Aorta (tissue), 5 donors: ENCODE measurements at regions not wholly inside any gene's neighbourhood (a gene's known extent, or its start where the extent isn't known, plus 50 kb on each side); places are given as distances from the start of the nearest gene placed in this dataset.
"Not testable (repeated sequence)": the region's sequence is repeated elsewhere in the genome, so short reads cannot be mapped to it uniquely, and the experiment has no call there.

ENCODE experiments used
- ATAC-seq: fragments of 200-7000 bp; cut with Tn5 transposase; one replicate; pipeline ENCODE4 v1.9.1; 2022; ENCODE audit warnings: moderate library complexity; ENCODE audit not compliant: low FRiP score
- DNase-seq, 2 donors: peaks; one replicate each; pipeline ENCODE4 v3.0.0-alpha.2; 2020
- H3K27ac ChIP-seq, 2 donors: one replicate each; pipeline ENCODE4 v1.5.1; 2013; ENCODE audit warnings: low read length in 2 of 2, mild to moderate bottlenecking in 2 of 2, moderate library complexity in 2 of 2, control low read depth in 1 of 2, inconsistent platforms in 1 of 2, low read depth in 1 of 2
- H3K27me3 ChIP-seq, 2 donors: one replicate each; pipeline ENCODE4 v1.6.1; 2013; ENCODE audit warnings: control low read depth in 1 of 2, low read length in 1 of 2, mild to moderate bottlenecking in 1 of 2, moderate library complexity in 1 of 2; ENCODE audit not compliant: insufficient read depth in 2 of 2, control insufficient read depth in 1 of 2
- H3K36me3 ChIP-seq, 2 donors: one replicate each; pipeline ENCODE4 v1.6.1; 2013; ENCODE audit warnings: control low read depth in 1 of 2, low read length in 1 of 2, mild to moderate bottlenecking in 1 of 2; ENCODE audit not compliant: insufficient read depth in 2 of 2, control insufficient read depth in 1 of 2
- H3K4me1 ChIP-seq, 2 donors: one replicate each; pipeline ENCODE4 v1.6.1; 2013; ENCODE audit warnings: low read length in 2 of 2, control low read depth in 1 of 2, mild to moderate bottlenecking in 1 of 2, moderate library complexity in 1 of 2; ENCODE audit not compliant: insufficient read depth in 2 of 2, control insufficient read depth in 1 of 2
- H3K4me3 ChIP-seq, 2 donors: one replicate each; pipeline ENCODE4 v1.5.1; 2013; ENCODE audit warnings: low read length in 2 of 2, control low read depth in 1 of 2, mild to moderate bottlenecking in 1 of 2
- H3K9me3 ChIP-seq: one replicate; pipeline ENCODE4 v1.6.1; 2013; ENCODE audit warnings: mild to moderate bottlenecking, low read length; ENCODE audit not compliant: control insufficient read depth
- WGBS, 2 donors: extraction: QIAGEN DNeasy Blood & Tissue Kit; methylation state at CpG; one replicate each; pipeline ENCODE4 v1.1.7; 2013; 5-methylcytosine and 5-hydroxymethylcytosine counted together
- intact Hi-C, 2 donors: fragments of 100-400 bp; cut with DNase I; formaldehyde crosslinking; loops; one replicate each; pipeline versions ENCODE4 v1.14.2 to v1.15.0; 2022
- donor health status: healthy with polysubstance abuse.
- donor health status: Bipolar disorder and iron deficiency.
- donor health status: DM: no; HTN: no; CAD: no.
- donor health status: DM: no; HTN: no; CAD: no.
- donor health status: DM: yes; HTN: yes; CAD: no.

- WGBS, 2 donors, result 56 to 57% methylated on average over 12 of the region's 12 CpGs
- H3K4me1 ChIP-seq, result peaks cover 0 to 2% of the 10 kb centered on the region in 2 donors
- no peaks in the 10 kb centered on the region for H3K9me3 ChIP-seq
- no peaks in the 10 kb centered on the region for H3K36me3 ChIP-seq
- ATAC-seq (peak; percentile 82), DNase-seq (no peak)
- H3K4me3 ChIP-seq, result no peak overlapping the region
- no peak overlapping the region for H3K27ac ChIP-seq
- intact Hi-C loops, result loop anchor here in 1 of 2 donors (5.0 kb wide), 1 partner anchor 230 kb away; no protein-coding TSS in a partner anchor
- H3K27me3 ChIP-seq, result no peaks in the 10 kb centered on the region
Observed at GRCh38 chr15:92797168-92798052, 102.7 kb upstream of the CHD2 start.

- ATAC-seq (no peak), DNase-seq (no peak)
- Histone ChIP-seq H3K9me3 (no peaks in the 10 kb centered on the region), H3K36me3 (no peaks in the 10 kb centered on the region), H3K27ac (no peak overlapping the region), H3K27me3 (no peaks in the 10 kb centered on the region), H3K4me1 (peaks cover 0 to 2% of the 10 kb centered on the region in 2 donors), H3K4me3 (no peak overlapping the region)
- WGBS, 2 donors, result 96 to 99% methylated on average over 2 of the region's 2 CpGs
- intact Hi-C loops, result loop anchor here (5.0 kb wide), 2 partner anchors 117 to 272 kb away; no protein-coding TSS in a partner anchor
Observed at GRCh38 chr15:92800013-92800412, 100.1 kb upstream of the CHD2 start.

- not testable (repeated sequence) for H3K4me1 ChIP-seq, H3K36me3 ChIP-seq, H3K9me3 ChIP-seq, DNase-seq, H3K4me3 ChIP-seq, H3K27me3 ChIP-seq, H3K27ac ChIP-seq, ATAC-seq
- intact Hi-C loops, result loop anchor here (5.0 kb wide), 2 partner anchors 117 to 272 kb away; no protein-coding TSS in a partner anchor
- WGBS, 2 donors, result 98% methylated on average over 12 of the region's 12 CpGs
Observed at GRCh38 chr15:92800416-92801055, 99.6 kb upstream of the CHD2 start.

- not testable (repeated sequence) for H3K9me3 ChIP-seq, H3K4me3 ChIP-seq, ATAC-seq, H3K27me3 ChIP-seq, H3K4me1 ChIP-seq, H3K36me3 ChIP-seq
- intact Hi-C loops, result loop anchor here (5.0 kb wide), 2 partner anchors 116 to 271 kb away; no protein-coding TSS in a partner anchor
- peak overlapping the region; percentile 3 to 92 for H3K27ac ChIP-seq
- whole genome bisulfite sequencing, 2 donors, result 92 to 95% methylated on average over 13 of the region's 13 CpGs
- peak in 1 of 2 donors; percentile 58 for DNase-seq
Observed at GRCh38 chr15:92801056-92801773, 98.9 kb upstream of the CHD2 start.

GRCh38 chr15:92801774-92802464 is 98.2 kb upstream of the CHD2 start:
- WGBS, 2 donors, result 44 to 45% methylated on average over 5 of the region's 5 CpGs
- Histone ChIP-seq H3K9me3 (no peaks in the 10 kb centered on the region), H3K4me3 (no peak overlapping the region), H3K36me3 (no peaks in the 10 kb centered on the region), H3K27ac (peak overlapping the region; percentile 3 to 97), H3K4me1 (peaks cover 0 to 2% of the 10 kb centered on the region in 2 donors), H3K27me3 (no peaks in the 10 kb centered on the region)
- peak; percentile 83 to 91 for DNase-seq
- ATAC-seq, result peak; percentile 58
- intact Hi-C loops, result loop anchor here (5.0 kb wide), 2 partner anchors 115 to 270 kb away; no protein-coding TSS in a partner anchor

- intact Hi-C loops, result loop anchor here (5.0 kb wide), 2 partner anchors 114 to 269 kb away; no protein-coding TSS in a partner anchor
- WGBS, 2 donors, result 50 to 69% methylated on average over 1 of the region's 1 CpG
- H3K4me1 ChIP-seq, result peaks cover 0 to 2% of the 10 kb centered on the region in 2 donors
Observed at GRCh38 chr15:92803536-92803851, 96.6 kb upstream of the CHD2 start.

GRCh38 chr15:92803852-92804609 is 96.1 kb upstream of the CHD2 start:
- peak; percentile 81 for ATAC-seq
- WGBS, 2 donors, result 22 to 25% methylated on average over 5 of the region's 5 CpGs

More at GRCh38 chr15:92803536-92803851, 96.6 kb upstream of the CHD2 start:
- no peak for DNase-seq
- Histone ChIP-seq H3K27me3 (no peaks in the 10 kb centered on the region), H3K9me3 (no peaks in the 10 kb centered on the region), H3K36me3 (no peaks in the 10 kb centered on the region), H3K4me3 (no peak overlapping the region), H3K27ac (peak overlapping the region; percentile 38 to 97)
- ATAC-seq, result no peak

More at GRCh38 chr15:92803852-92804609, 96.1 kb upstream of the CHD2 start:
- Histone ChIP-seq H3K4me3 (no peak overlapping the region), H3K4me1 (peaks cover 0 to 2% of the 10 kb centered on the region in 2 donors), H3K36me3 (no peaks in the 10 kb centered on the region), H3K9me3 (no peaks in the 10 kb centered on the region), H3K27ac (peak overlapping the region; percentile 52 to 97), H3K27me3 (no peaks in the 10 kb centered on the region)
- peak; percentile 91 to 93 for DNase-seq
- intact Hi-C loops, result loop anchor here (5.0 kb wide), 2 partner anchors 113 to 268 kb away; no protein-coding TSS in a partner anchor
